GM12875 (cell line): ENCODE measurements at regions not wholly inside any gene's neighbourhood (a gene's known extent, or its start where the extent isn't known, plus 50 kb on each side); places are given as distances from the start of the nearest gene placed in this dataset.

ENCODE experiments used
- H3K4me3 ChIP-seq: one replicate; pipeline ENCODE4 v1.5.1; 2011; ENCODE audit warnings: low read depth, low read length, control low read depth
- CTCF ChIP-seq: IDR thresholded peaks from 2 replicates; pipeline ENCODE4 v1.5.1; 2011; ENCODE audit warnings: low read depth, mild to moderate bottlenecking, control low read depth, inconsistent platforms, low read length, moderate library complexity, borderline replicate concordance; ENCODE audit not compliant: insufficient read depth

DNA sequence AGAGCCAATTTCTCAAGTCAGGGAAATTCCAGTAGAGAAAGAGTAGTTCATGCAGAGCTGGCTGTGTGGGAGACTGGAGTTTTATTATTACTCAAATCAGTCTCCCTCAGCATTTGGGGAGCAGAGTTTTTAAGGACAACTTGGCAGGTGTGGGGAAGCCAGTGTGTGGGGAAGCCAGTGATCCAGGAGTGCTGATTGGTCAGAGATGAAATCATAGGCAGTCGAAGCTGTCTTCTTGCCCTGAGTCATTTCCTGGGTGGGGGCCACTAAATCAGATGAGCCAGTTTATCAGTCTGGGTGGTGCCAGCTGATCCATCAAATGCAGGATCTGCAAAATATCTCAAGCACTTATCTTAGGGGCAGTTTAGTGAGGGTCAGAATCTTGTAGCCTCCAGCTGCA, 194.6 kb upstream of the NRG3 start:
- TF ChIP-seq CTCF: no peak
- no peak overlapping the region for H3K4me3 ChIP-seq

DNA sequence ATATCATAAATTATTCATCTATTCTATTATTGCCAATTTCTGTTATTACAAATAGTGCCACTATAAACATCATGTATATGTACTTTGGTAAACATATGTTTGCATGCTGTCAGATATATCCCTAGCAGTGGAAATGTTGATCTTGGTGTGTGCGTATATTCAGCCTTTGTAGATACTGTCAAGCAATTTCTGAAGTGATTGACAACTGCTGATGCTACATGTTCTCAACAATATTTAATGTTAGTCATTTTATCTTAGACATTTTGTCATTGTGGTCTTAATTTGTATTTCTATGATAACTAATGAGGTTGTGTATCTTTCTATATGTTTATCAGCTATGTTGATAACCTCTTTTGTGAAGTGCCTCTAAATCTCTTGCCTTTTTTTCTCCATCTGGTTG, 186.5 kb upstream of the NRG3 start:
- no peak for TF ChIP-seq CTCF
- H3K4me3 ChIP-seq: no peak overlapping the region

GRCh38 chr10:81696609-81697388, 178.2 kb upstream of the NRG3 start:
- no peak overlapping the region for H3K4me3 ChIP-seq
- TF ChIP-seq CTCF: no peak

DNA sequence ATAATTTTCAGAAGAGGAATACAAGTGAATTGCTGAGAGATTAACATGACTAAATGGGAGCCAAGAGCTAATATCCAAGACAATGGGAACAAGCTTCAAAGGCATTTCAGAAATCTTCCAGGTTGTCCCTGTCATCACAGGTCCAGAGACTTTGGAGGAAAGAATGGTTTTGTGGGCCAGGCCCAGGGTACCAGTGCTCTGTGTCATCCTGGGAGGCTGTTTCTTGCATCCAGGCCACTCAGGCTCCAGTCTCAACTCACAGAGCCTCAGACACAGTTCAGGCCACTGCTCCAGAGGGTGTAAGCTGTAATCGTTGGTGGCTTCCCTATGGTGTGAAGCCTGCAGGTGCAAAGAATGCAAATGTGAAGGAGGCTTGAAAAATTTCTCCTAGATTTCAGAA, 170.4 kb upstream of the NRG3 start:
- no peak for TF ChIP-seq CTCF
- H3K4me3 ChIP-seq: no peak overlapping the region

DNA sequence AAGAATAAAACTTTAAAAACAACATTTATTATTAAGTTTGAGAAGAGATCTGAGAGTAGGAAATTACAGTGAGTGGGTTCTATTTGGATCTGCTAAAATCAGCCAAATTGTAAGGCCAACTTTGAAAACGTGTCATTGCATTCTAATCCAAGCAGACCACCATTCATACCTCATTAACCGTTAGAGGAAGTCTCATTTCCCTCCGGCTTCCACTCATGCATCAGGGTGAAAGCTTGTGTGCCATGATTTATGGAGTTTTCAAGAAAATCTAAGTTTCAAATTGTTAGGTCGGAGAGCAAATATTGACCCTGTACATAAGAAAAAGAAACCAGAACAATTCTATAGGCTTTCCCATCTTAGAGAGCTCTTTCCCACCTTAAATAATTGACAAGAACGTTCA, 166.6 kb upstream of the NRG3 start:
- H3K4me3 ChIP-seq: no peak overlapping the region
- no peak for TF ChIP-seq CTCF

DNA sequence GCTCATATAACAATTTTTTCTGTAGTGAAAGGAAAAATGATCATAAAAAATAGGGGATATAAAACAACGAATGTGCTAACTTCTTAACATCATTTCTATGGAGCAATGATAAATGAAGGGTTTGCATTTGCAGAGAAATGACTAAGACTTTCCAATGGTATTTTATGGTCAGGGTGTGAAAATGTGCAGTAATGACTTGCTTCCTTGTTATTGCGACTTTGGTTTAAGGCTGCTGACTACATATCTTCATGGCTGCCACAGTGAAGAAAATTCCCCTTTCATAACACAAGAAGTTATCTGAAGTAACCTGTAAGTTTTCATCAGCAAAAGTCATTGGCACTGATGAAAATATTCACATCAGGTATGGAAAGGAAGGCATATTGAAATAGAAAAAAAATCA, 166.1 kb upstream of the NRG3 start:
- H3K4me3 ChIP-seq: no peak overlapping the region
- no peak for TF ChIP-seq CTCF

- TF ChIP-seq CTCF: no peak
- no peak overlapping the region for H3K4me3 ChIP-seq
These were observed 152.6 kb upstream of the NRG3 start for GRCh38 chr10:81722399-81722798.
